ENCODE measurements at regions not wholly inside any gene's neighbourhood (a gene's known extent, or its start where the extent isn't known, plus 50 kb on each side); places are given as distances from the start of the nearest gene placed in this dataset.

- WGBS (ENCODE audit: low lambda C conversion rate, missing lambda C conversion rate) = 47% methylated on average over 3 of the region's 3 CpGs
- DNase-seq (ENCODE audit: low spot score) = no peak
- H3K4me1 ChIP-seq (ENCODE audit: insufficient read depth) = no peaks in the 10 kb centered on the region
- no peak overlapping the region for H3K27ac ChIP-seq
- H3K9me2 ChIP-seq (replicated peaks; ENCODE audit: insufficient read depth) = no peaks in the 10 kb centered on the region
- no peak overlapping the region for H2AFZ ChIP-seq
- H3K4me2 ChIP-seq = no peak overlapping the region
- H3K27me3 ChIP-seq = no peaks in the 10 kb centered on the region
- no peaks in the 10 kb centered on the region for H3K9me3 ChIP-seq (ENCODE audit: low read depth)
- no peaks in the 10 kb centered on the region for H4K20me1 ChIP-seq (ENCODE audit: insufficient read depth, poor library complexity, severe bottlenecking)
- H3K36me3 ChIP-seq (replicated peaks; ENCODE audit: insufficient read depth, low read depth) = no peaks in the 10 kb centered on the region
- H3K4me3 ChIP-seq = no peak overlapping the region
- no peaks in the 10 kb centered on the region for H3K79me2 ChIP-seq
- TF ChIP-seq CTCF (IDR thresholded peaks at IDR 0.05; ENCODE audit: poor library complexity) = no peak
- no peak for TF ChIP-seq EZH2phosphoT487 (IDR thresholded peaks at IDR 0.05; ENCODE audit: low read depth, severe bottlenecking, unreplicated experiment)
- TF ChIP-seq EZH2 (IDR thresholded peaks at IDR 0.05; ENCODE audit: borderline replicate concordance) = no peak
Observed at GRCh38 chr16:74019612-74020011, 277.0 kb upstream of the PSMD7 start.

GRCh38 chr16:74015953-74016352 is 280.7 kb upstream of the PSMD7 start:
- H3K4me2 ChIP-seq = no peak overlapping the region

GRCh38 chr16:73998707-73999106 is 297.9 kb upstream of the PSMD7 start:
- 92% methylated on average over 2 of the region's 2 CpGs for WGBS (ENCODE audit: low lambda C conversion rate, missing lambda C conversion rate)
- no peak for TF ChIP-seq CTCF (IDR thresholded peaks at IDR 0.05; ENCODE audit: poor library complexity)
- no peak for TF ChIP-seq EZH2 (IDR thresholded peaks at IDR 0.05; ENCODE audit: borderline replicate concordance)
- no peak for TF ChIP-seq EZH2phosphoT487 (IDR thresholded peaks at IDR 0.05; ENCODE audit: low read depth, severe bottlenecking, unreplicated experiment)
- no peak overlapping the region for H3K4me3 ChIP-seq

More at GRCh38 chr16:74015953-74016352, 280.7 kb upstream of the PSMD7 start:
- Histone ChIP-seq H3K4me1 (ENCODE audit: insufficient read depth) (no peaks in the 10 kb centered on the region), H3K27ac (no peak overlapping the region), H3K9me2 (replicated peaks; ENCODE audit: insufficient read depth) (no peaks in the 10 kb centered on the region), H3K36me3 (replicated peaks; ENCODE audit: insufficient read depth, low read depth) (no peaks in the 10 kb centered on the region), H3K9me3 (ENCODE audit: low read depth) (no peaks in the 10 kb centered on the region), H3K4me3 (no peak overlapping the region), H3K27me3 (no peaks in the 10 kb centered on the region), H3K79me2 (no peaks in the 10 kb centered on the region), H4K20me1 (ENCODE audit: insufficient read depth, poor library complexity, severe bottlenecking) (no peaks in the 10 kb centered on the region), H2AFZ (no peak overlapping the region)
- no peak for DNase-seq (ENCODE audit: low spot score)
- TF ChIP-seq EZH2 (IDR thresholded peaks at IDR 0.05; ENCODE audit: borderline replicate concordance) (no peak), EZH2phosphoT487 (IDR thresholded peaks at IDR 0.05; ENCODE audit: low read depth, severe bottlenecking, unreplicated experiment) (no peak), CTCF (IDR thresholded peaks at IDR 0.05; ENCODE audit: poor library complexity) (no peak)

GRCh38 chr16:73997971-73998370 is 298.6 kb upstream of the PSMD7 start:
- Histone ChIP-seq H4K20me1 (ENCODE audit: insufficient read depth, poor library complexity, severe bottlenecking) (no peaks in the 10 kb centered on the region), H3K4me2 (no peak overlapping the region), H3K36me3 (replicated peaks; ENCODE audit: insufficient read depth, low read depth) (no peaks in the 10 kb centered on the region), H3K79me2 (no peaks in the 10 kb centered on the region), H3K4me1 (ENCODE audit: insufficient read depth) (peaks cover 3% of the 10 kb centered on the region), H3K27me3 (no peaks in the 10 kb centered on the region), H3K27ac (peak overlapping the region; percentile 33), H3K9me3 (ENCODE audit: low read depth) (no peaks in the 10 kb centered on the region), H2AFZ (no peak overlapping the region), H3K9me2 (replicated peaks; ENCODE audit: insufficient read depth) (no peaks in the 10 kb centered on the region), H3K4me3 (no peak overlapping the region)
- 73% methylated on average over 4 of the region's 4 CpGs for WGBS (ENCODE audit: low lambda C conversion rate, missing lambda C conversion rate)
- no peak for DNase-seq (ENCODE audit: low spot score)
- no peak for TF ChIP-seq EZH2 (IDR thresholded peaks at IDR 0.05; ENCODE audit: borderline replicate concordance)
- no peak for TF ChIP-seq CTCF (IDR thresholded peaks at IDR 0.05; ENCODE audit: poor library complexity)
- TF ChIP-seq EZH2phosphoT487 (IDR thresholded peaks at IDR 0.05; ENCODE audit: low read depth, severe bottlenecking, unreplicated experiment) = no peak

More at GRCh38 chr16:73998707-73999106, 297.9 kb upstream of the PSMD7 start:
- Histone ChIP-seq H3K4me2 (no peak overlapping the region), H3K27ac (peak overlapping the region; percentile 33), H3K36me3 (replicated peaks; ENCODE audit: insufficient read depth, low read depth) (no peaks in the 10 kb centered on the region), H3K79me2 (no peaks in the 10 kb centered on the region), H2AFZ (no peak overlapping the region), H3K4me1 (ENCODE audit: insufficient read depth) (peaks cover 3% of the 10 kb centered on the region), H3K9me2 (replicated peaks; ENCODE audit: insufficient read depth) (no peaks in the 10 kb centered on the region), H4K20me1 (ENCODE audit: insufficient read depth, poor library complexity, severe bottlenecking) (no peaks in the 10 kb centered on the region), H3K9me3 (ENCODE audit: low read depth) (no peaks in the 10 kb centered on the region), H3K27me3 (no peaks in the 10 kb centered on the region)
- no peak for DNase-seq (ENCODE audit: low spot score)
